Esophagus muscularis mucosa (tissue), 4 donors: ENCODE measurements at regions not wholly inside any gene's neighbourhood (a gene's known extent, or its start where the extent isn't known, plus 50 kb on each side); places are given as distances from the start of the nearest gene placed in this dataset.

Experiments
- DNase-seq: peaks from one replicate; pipeline ENCODE4 v3.0.0-alpha.2; 2017; ENCODE audit errors: extremely low spot score
- H3K27ac ChIP-seq, 4 donors: fragments of 200-600 bp; sonication (generic); replicated peaks in 1 of 4; 1 replicate in 3 of 4; 2 replicates in 1 of 4; pipeline ENCODE4 v1.5.1; 2016 to 2019; ENCODE audit warnings: mild to moderate bottlenecking in 1 of 4
- H3K27me3 ChIP-seq, 4 donors: fragments of 200-600 bp; sonication (generic); one replicate each; pipeline versions ENCODE4 v1.5.1 to v1.6.0; 2016 to 2019
- H3K36me3 ChIP-seq, 4 donors: fragments of 200-600 bp; sonication (generic); one replicate each; pipeline ENCODE4 v1.5.1; 2016 to 2019
- H3K4me1 ChIP-seq, 4 donors: fragments of 200-600 bp; sonication (generic); one replicate each; pipeline ENCODE4 v1.5.1; 2016 to 2019
- H3K4me3 ChIP-seq, 4 donors: fragments of 200-600 bp; sonication (generic); 1 replicate in 2 of 4; 2 replicates in 2 of 4; pipeline ENCODE4 v1.5.1; 2016 to 2019; ENCODE audit warnings: mild to moderate bottlenecking in 4 of 4, moderate library complexity in 1 of 4
- H3K9me3 ChIP-seq, 4 donors: fragments of 200-600 bp; sonication (generic); 1 replicate in 3 of 4; 2 replicates in 1 of 4; pipeline ENCODE4 v1.5.1; 2016 to 2019
- CTCF ChIP-seq, 3 experiments: fragments of 200-600 bp in 2 of 3; fragments of 450-650 bp in 1 of 3; sonication (generic) in 2 of 3; IDR thresholded peaks; one replicate each; pipeline ENCODE4 v1.5.1; 2017 to 2019; ENCODE audit warnings: antibody characterized with exemption in 3 of 3, mild to moderate bottlenecking in 2 of 3, moderate library complexity in 1 of 3
- EP300 ChIP-seq: sonication (generic); formaldehyde crosslinking; IDR thresholded peaks from one replicate; pipeline ENCODE4 v1.6.1; 2017; ENCODE audit warnings: antibody characterized with exemption
- POLR2A ChIP-seq: fragments of 450-650 bp; IDR thresholded peaks from one replicate; pipeline ENCODE4 v1.6.1; 2017; ENCODE audit warnings: antibody characterized with exemption, moderate library complexity, mild to moderate bottlenecking, low read depth
- POLR2AphosphoS5 ChIP-seq, 2 donors: sonication (generic); formaldehyde crosslinking; IDR thresholded peaks; one replicate each; pipeline ENCODE4 v1.6.1; 2017; ENCODE audit warnings: antibody characterized with exemption in 2 of 2
- WGBS: methylation state at CpG from one replicate; pipeline ENCODE4 v1.1.5; 2018; 5-methylcytosine and 5-hydroxymethylcytosine counted together
- intact Hi-C: fragments of 100-400 bp; cut with DNase I; formaldehyde crosslinking; loops from one replicate; pipeline ENCODE4 v1.15.1; 2023

GRCh38 chr10:33760056-33760943 lies 425.8 kb upstream of the NRP1 start:
- TF ChIP-seq EP300 (no peak), POLR2AphosphoS5 (IDR thresholded peaks at IDR 0.05) (no peak), POLR2A (no peak), CTCF (IDR thresholded peaks at IDR 0.05) (no peak)
- no peak for DNase-seq
- no peaks in the 10 kb centered on the region for H3K36me3 ChIP-seq
- no peaks in the 10 kb centered on the region for H3K4me1 ChIP-seq
- no peaks in the 10 kb centered on the region for H3K9me3 ChIP-seq
- H3K27ac ChIP-seq = no peak overlapping the region
- H3K4me3 ChIP-seq = no peak overlapping the region
- intact Hi-C loops = no loop called here
- no peaks in the 10 kb centered on the region for H3K27me3 ChIP-seq
- 76% methylated on average over 12 of the region's 12 CpGs for WGBS

GRCh38 chr10:33759191-33759590 lies 424.7 kb upstream of the NRP1 start:
- DNase-seq = no peak
- intact Hi-C loops = no loop called here
- TF ChIP-seq POLR2A (no peak), CTCF (IDR thresholded peaks at IDR 0.05) (no peak), POLR2AphosphoS5 (IDR thresholded peaks at IDR 0.05) (no peak), EP300 (no peak)
- Histone ChIP-seq H3K27me3 (no peaks in the 10 kb centered on the region), H3K27ac (no peak overlapping the region), H3K9me3 (no peaks in the 10 kb centered on the region), H3K4me1 (no peaks in the 10 kb centered on the region), H3K4me3 (no peak overlapping the region), H3K36me3 (no peaks in the 10 kb centered on the region)
- 92% methylated on average over 5 of the region's 5 CpGs for WGBS

GRCh38 chr10:33758299-33758698 lies 423.8 kb upstream of the NRP1 start:
- Histone ChIP-seq H3K9me3 (no peaks in the 10 kb centered on the region), H3K4me1 (no peaks in the 10 kb centered on the region), H3K4me3 (no peak overlapping the region), H3K27ac (no peak overlapping the region), H3K27me3 (no peaks in the 10 kb centered on the region), H3K36me3 (no peaks in the 10 kb centered on the region)
- DNase-seq = no peak
- WGBS = 66% methylated on average over 3 of the region's 3 CpGs
- intact Hi-C loops = no loop called here
- TF ChIP-seq CTCF (IDR thresholded peaks at IDR 0.05) = no peak
- no peak for TF ChIP-seq POLR2AphosphoS5 (IDR thresholded peaks at IDR 0.05)
- TF ChIP-seq EP300 = no peak
- no peak for TF ChIP-seq POLR2A

GRCh38 chr10:33754052-33754451 lies 419.6 kb upstream of the NRP1 start:
- intact Hi-C loops = no loop called here
- 92% methylated on average over 4 of the region's 4 CpGs for WGBS
- Histone ChIP-seq H3K27me3 (no peaks in the 10 kb centered on the region), H3K27ac (no peak overlapping the region), H3K9me3 (no peaks in the 10 kb centered on the region), H3K4me3 (no peak overlapping the region), H3K4me1 (peaks cover 3 to 15% (median 4%) of the 10 kb centered on the region in 4 donors), H3K36me3 (no peaks in the 10 kb centered on the region)
- TF ChIP-seq POLR2A (no peak), POLR2AphosphoS5 (IDR thresholded peaks at IDR 0.05) (no peak), CTCF (IDR thresholded peaks at IDR 0.05) (no peak), EP300 (no peak)
- no peak for DNase-seq

- peaks cover 6 to 17% (median 8%) of the 10 kb centered on the region in 4 donors for H3K4me1 ChIP-seq
- no peak overlapping the region for H3K27ac ChIP-seq
- TF ChIP-seq POLR2A (no peak), POLR2AphosphoS5 (IDR thresholded peaks at IDR 0.05) (no peak), CTCF (IDR thresholded peaks at IDR 0.05) (no peak), EP300 (no peak)
- 91% methylated on average over 3 of the region's 3 CpGs for WGBS
- intact Hi-C loops = no loop called here
- H3K9me3 ChIP-seq = no peaks in the 10 kb centered on the region
- H3K27me3 ChIP-seq = no peaks in the 10 kb centered on the region
- H3K36me3 ChIP-seq = no peaks in the 10 kb centered on the region
- no peak for DNase-seq
- no peak overlapping the region for H3K4me3 ChIP-seq
These were observed 418.9 kb upstream of the NRP1 start for GRCh38 chr10:33753389-33753788.
